ENCODE measurements at regions not wholly inside any gene's neighbourhood (a gene's known extent, or its start where the extent isn't known, plus 50 kb on each side); places are given as distances from the start of the nearest gene placed in this dataset.
A peak's percentile ranks its signal among the peaks of the same experiment; 100 is the strongest.

- peak overlapping the region; percentile 44; the same call in 1 of the 2 replicates for H2BK5ac ChIP-seq (ENCODE audit: low read depth, low read length)
- H4K20me1 ChIP-seq (replicated peaks in 1 of 2; ENCODE audit: control insufficient read depth in 1 of 2, insufficient read depth in 2 of 2, low read length in 2 of 2), result no peaks in the 10 kb centered on the region
- H2AK5ac ChIP-seq (ENCODE audit: low read depth, low read length), result no peak overlapping the region
- H3K27ac ChIP-seq (ENCODE audit: low read depth, low read length), result no peak overlapping the region
- no peak overlapping the region for H3K14ac ChIP-seq (ENCODE audit: insufficient read length)
- H4K8ac ChIP-seq (ENCODE audit: extremely low read depth, insufficient read depth, low read length), result no peak overlapping the region
- H3K79me1 ChIP-seq (ENCODE audit: low read depth, low read length), result no peaks in the 10 kb centered on the region
- H3K4me3 ChIP-seq (ENCODE audit: extremely low read depth in 1 of 4, insufficient read depth in 2 of 4, low read depth in 3 of 4, low read length in 4 of 4), result peak overlapping the region in 1 of 4 experiments; percentile 18; a peak in 1 of 8 replicates
- H3K56ac ChIP-seq (replicated peaks; ENCODE audit: insufficient read length, low read depth, low read length), result no peak overlapping the region
- H4K5ac ChIP-seq (ENCODE audit: insufficient read length, low read depth, low read length), result no peak overlapping the region
- no peaks in the 10 kb centered on the region for H3K79me2 ChIP-seq (ENCODE audit: control insufficient read depth in 1 of 2, insufficient read depth in 2 of 2, low read length in 2 of 2)
- no peaks in the 10 kb centered on the region for H3K9me3 ChIP-seq (ENCODE audit: insufficient read depth in 2 of 2, low read depth in 1 of 2, low read length in 1 of 2)
- no peak overlapping the region for H3K4ac ChIP-seq (replicated peaks; ENCODE audit: insufficient read length, low read depth, low read length)
- ChIA-PET POLR2A (ENCODE audit: partially characterized antibody) (interaction anchor here (1.1 to 1.6 kb wide), 3 partner anchors 174 to 348 kb away, joined by 3 to 4 read pairs (median 3); no protein-coding TSS in a partner anchor), CTCF (ENCODE audit: partially characterized antibody) (interaction anchor here (0.6 to 4.2 kb wide), 34 partner anchors 8 to 542 kb away, joined by 3 to 28 read pairs (median 4); no protein-coding TSS in a partner anchor)
- 14% methylated on average over 22 of the region's 22 CpGs; no CpG with 5 or more reads in 1 of the 2 experiments for WGBS, 2 experiments (ENCODE audit: extremely low coverage in 1 of 2, insufficient coverage in 1 of 2, insufficient read length in 1 of 2, insufficient replicate concordance in 2 of 2, low coverage in 1 of 2, low lambda C conversion rate in 2 of 2, missing lambda C conversion rate in 1 of 2)
- H2BK12ac ChIP-seq (ENCODE audit: low read depth, low read length), result no peak overlapping the region; the same call in 1 of the 2 replicates
- DNase-seq (ENCODE audit: low read depth in 1 of 2, low spot score in 2 of 2) (peak; percentile 85 to 91), FAIRE-seq (peak; percentile 48)
- H3K4me1 ChIP-seq (replicated peaks in 1 of 4; ENCODE audit: control insufficient read depth in 3 of 4, insufficient read depth in 4 of 4, low read length in 3 of 4), result peaks cover 0 to 3% (median under 1%) of the 10 kb centered on the region in 4 experiments; a peak in 1 of 7 replicates
- no peak overlapping the region for H3K9ac ChIP-seq (replicated peaks in 1 of 4; ENCODE audit: extremely low read depth in 1 of 4, low read depth in 3 of 4, low read length in 3 of 4)
- H2AFZ ChIP-seq (ENCODE audit: low read length), result peak overlapping the region; percentile 47
- H3K27me3 ChIP-seq (replicated peaks in 1 of 4; ENCODE audit: control insufficient read depth in 3 of 4, extremely low read depth in 1 of 4, insufficient read depth in 3 of 4, low read length in 3 of 4), result no peaks in the 10 kb centered on the region
- no peak overlapping the region for H3K23ac ChIP-seq (ENCODE audit: insufficient read length)
- H3K4me2 ChIP-seq (ENCODE audit: insufficient read depth in 1 of 2, low read depth in 2 of 2, low read length in 2 of 2), result peak overlapping the region in 1 of 2 experiments; percentile 27; a peak in 1 of 4 replicates
- H2BK120ac ChIP-seq (replicated peaks; ENCODE audit: low read depth, low read length), result peak overlapping the region; percentile 67
- no peaks in the 10 kb centered on the region for H3K23me2 ChIP-seq (ENCODE audit: low read depth, low read length)
- peak overlapping the region; percentile 32 for H3K18ac ChIP-seq (ENCODE audit: extremely low read depth, low read length)
- no peaks in the 10 kb centered on the region for H3K36me3 ChIP-seq (ENCODE audit: control insufficient read depth in 2 of 4, insufficient read depth in 4 of 4, low read length in 3 of 4)
- H2BK20ac ChIP-seq (ENCODE audit: low read length), result no peak overlapping the region
- no peak overlapping the region for H4K91ac ChIP-seq (replicated peaks; ENCODE audit: insufficient read length, low read length)
- no peak overlapping the region for H2BK15ac ChIP-seq (ENCODE audit: low read length)
- TF ChIP-seq RBBP5 (IDR thresholded peaks at IDR 0.05; ENCODE audit: borderline replicate concordance, low read depth, low read length) (0 out of 2 replicates have a peak, but pooled peaks have one; percentile 46), MAX (IDR thresholded peaks at IDR 0.05) (peak; percentile 82), JUN (IDR thresholded peaks at IDR 0.05; ENCODE audit: low read depth, low read length) (no peak), RAD21 (IDR thresholded peaks at IDR 0.05 in 1 of 2, conservative IDR thresholded peaks at IDR 0.05 in 1 of 2; ENCODE audit: low read depth in 2 of 2, low read length in 2 of 2) (peak in 1 of 2 experiments; percentile 18; a peak in 2 of 4 replicates), RXRA (IDR thresholded peaks at IDR 0.05; ENCODE audit: insufficient read depth, low read depth, low read length) (peak; percentile 77), TCF12 (IDR thresholded peaks at IDR 0.05; ENCODE audit: low read depth, low read length) (0 out of 2 replicates have a peak, but pooled peaks have one; percentile 23), POLR2A (IDR thresholded peaks at IDR 0.05; ENCODE audit: control extremely low read depth in 1 of 2, low read depth in 2 of 2, low read length in 2 of 2) (peak in 1 of 2 experiments; percentile 34; a peak in 1 of 3 replicates), SIX5 (IDR thresholded peaks at IDR 0.05; ENCODE audit: low read depth, low read length) (no peak), NANOG (IDR thresholded peaks at IDR 0.05; ENCODE audit: insufficient read depth, low read depth, low read length, poor library complexity, severe bottlenecking) (no peak), YY1 (IDR thresholded peaks at IDR 0.05; ENCODE audit: low read depth, low read length) (peak; percentile 69; the same call in 1 of the 2 replicates), TAF7 (optimal IDR thresholded peaks at IDR 0.05; ENCODE audit: borderline replicate concordance, low read depth, low read length) (peak; percentile 16)
Observed at GRCh38 chr4:38318737-38319455, 345.1 kb upstream of the KLF3 start.
